ENCODE measurements at regions not wholly inside any gene's neighbourhood (a gene's known extent, or its start where the extent isn't known, plus 50 kb on each side); places are given as distances from the start of the nearest gene placed in this dataset.

DNA sequence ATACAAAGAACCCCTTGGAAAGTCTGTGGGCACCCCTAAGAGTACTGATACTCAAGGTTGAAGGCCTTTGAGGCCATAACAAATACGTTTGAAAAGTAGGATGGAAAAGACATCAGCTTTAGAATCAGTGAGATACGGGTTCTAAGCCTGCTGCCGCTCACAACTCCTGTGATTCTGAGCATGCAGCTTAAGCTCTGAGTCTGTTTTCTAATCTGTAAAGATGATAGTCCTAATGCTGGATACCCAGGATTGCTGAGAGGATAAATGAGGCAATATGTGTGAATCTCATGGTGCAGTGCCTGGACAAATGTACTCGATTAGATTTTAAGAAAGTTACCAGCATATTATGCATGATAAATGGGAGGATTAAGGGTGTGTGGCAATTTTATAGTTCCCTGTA lies 321.0 kb upstream of the HSF2 start:
- FAIRE-seq, result no peak
- no peak for DNase-seq (ENCODE audit: insufficient read length, low spot score)

DNA sequence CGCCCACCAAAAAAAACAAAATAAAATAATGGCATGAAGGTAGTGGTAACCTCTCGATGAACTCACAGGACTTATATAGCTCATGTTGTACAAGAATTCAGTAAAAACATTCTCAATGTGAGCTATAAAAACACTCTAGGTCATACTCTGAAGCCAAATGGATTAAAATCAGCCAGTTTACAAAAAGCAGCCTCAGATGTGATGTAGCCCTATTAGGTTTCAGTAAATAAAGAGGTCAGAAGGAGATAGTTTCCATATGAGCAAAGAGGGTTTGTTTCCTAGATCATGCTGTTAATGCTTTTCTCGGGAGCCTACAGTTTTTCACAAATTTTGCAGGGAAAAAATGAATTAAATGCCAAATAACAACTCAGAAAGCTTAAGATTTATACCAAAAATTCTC lies 319.5 kb upstream of the HSF2 start:
- DNase-seq (ENCODE audit: insufficient read length, low spot score), result no peak
- no peak for FAIRE-seq

DNA sequence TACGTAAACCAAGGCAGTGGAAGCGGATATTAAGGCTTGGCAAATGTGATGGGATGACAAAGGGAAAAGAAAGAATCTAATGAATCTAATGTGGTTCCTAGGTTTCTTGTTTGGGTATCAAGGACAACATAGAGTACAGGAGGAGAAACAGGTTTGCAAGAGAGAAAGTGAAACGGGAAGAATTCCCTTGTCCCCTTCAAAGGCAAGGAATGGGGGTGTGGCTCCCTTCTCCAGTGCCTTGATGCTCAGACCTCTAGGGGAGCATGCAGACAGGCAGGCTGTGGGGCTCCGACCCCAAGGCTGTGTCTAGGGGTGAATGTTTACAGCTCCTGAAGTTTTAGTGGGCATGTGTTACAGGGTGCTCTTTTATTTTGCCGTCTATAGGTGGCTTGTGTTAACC lies 317.5 kb upstream of the HSF2 start:
- FAIRE-seq (no peak), DNase-seq (ENCODE audit: insufficient read length, low spot score) (no peak)

DNA sequence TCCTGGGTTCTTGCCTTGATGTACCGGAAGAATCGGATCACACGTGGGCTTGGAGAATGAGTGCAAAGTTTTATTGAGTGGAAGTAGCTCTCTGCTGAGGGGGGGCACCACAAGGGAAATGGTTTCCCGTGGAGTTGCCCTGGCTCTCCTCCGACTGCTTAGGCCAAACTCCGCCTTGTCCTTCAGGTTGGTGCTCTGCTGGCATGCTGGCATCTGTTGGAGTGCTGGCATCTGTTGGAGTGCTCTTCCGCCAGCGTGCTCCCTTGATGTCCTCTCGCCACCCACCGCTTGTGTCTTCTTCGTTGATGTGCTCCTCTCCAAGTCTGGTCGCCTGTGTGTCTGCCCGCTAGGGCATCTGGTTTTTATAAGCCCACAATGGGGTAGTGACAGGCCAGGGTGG lies 317.1 kb upstream of the HSF2 start:
- no peak for FAIRE-seq
- DNase-seq (ENCODE audit: insufficient read length, low spot score), result no peak

DNA sequence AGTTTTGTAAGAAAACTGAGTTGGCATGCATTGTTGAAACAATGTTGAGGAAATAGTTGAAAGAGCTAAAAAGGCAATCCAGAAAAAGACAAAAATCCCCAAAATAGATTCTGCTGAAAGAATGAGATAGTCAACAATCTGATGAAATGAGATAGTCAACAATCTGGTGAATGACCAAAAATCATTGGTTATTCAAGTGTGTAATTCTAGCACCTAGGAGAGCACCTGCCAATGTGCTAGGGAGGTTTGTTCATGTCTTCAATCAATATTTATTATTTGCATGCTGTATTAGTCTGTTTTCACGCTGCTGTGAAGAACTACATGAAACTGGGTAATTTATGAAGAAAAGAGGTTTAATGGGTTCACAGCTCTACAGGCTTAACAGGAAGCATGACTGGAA lies 307.1 kb upstream of the HSF2 start:
- DNase-seq (ENCODE audit: insufficient read length, low spot score), result no peak
- no peak for FAIRE-seq

DNA sequence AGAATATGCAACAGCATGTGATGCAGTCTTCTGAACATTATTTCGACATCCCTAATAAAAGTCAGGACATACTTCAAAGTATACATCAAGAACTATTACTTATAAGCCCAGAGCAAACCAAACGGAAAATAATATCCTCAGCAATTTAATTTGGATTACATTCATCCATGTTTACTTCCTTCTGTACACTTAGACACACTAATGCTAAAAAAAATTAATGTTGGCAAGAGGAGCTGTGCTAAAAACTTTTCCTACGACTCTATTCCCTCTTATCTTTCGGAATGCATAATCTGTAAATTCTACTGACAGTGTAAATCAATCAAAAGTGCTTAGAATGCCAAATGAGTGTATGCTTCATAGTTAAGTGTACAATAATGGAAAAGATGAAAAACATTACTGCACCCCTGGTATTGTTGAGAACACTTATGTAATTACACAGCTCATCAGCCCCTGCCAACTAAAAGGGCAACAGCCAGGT lies 301.2 kb upstream of the HSF2 start:
- no peak for FAIRE-seq
- no peak for DNase-seq (ENCODE audit: insufficient read length, low spot score)

DNA sequence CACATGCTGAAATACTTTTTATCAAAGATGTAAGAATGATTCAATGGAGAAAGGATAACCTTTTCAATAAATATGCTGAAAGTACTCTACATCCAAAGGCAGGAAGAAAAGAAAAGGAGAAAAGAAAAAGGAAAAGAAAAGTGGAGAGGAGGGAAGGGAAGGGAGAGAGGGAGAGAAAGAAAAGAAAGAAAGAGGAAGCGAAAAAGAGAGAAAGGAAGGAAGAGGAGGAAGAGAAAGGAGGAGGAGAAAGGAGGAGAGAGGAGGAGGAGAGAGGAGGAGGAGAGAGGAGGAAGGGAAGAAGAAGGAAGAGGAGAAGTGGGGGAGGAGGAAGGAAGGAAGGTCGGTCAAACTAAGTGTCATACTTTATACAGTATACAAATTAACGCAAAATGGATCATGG lies 297.4 kb upstream of the HSF2 start:
- DNase-seq (ENCODE audit: insufficient read length, low spot score) (no peak), FAIRE-seq (no peak)

DNA sequence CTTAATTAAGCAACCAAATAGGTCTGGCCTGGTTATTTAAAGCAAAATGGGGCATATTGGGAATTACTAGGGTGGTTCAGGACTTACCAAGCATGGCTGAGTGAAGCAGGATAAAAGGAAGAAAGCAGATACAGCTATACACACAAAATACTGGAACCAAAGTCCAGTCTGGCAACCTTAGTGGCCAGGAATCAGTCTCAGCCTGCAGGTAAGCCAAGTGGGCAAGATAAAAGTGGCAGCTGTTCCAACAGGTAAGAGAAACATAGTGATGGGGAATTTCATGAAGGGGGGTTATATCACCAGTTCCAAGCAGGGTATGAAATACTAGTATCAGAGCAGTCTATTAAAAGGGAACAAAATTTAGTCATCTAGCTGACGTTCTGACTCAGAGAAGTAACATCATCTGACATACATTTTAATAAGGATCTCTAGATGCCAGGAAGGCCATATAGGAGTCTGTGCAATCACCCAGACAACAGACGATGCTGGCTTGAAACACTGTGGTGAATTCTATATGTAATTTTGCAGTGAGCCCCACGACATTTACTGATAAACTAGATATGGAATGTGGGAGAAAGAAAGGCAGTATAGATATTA lies 292.1 kb upstream of the HSF2 start:
- FAIRE-seq, result no peak
- no peak for DNase-seq (ENCODE audit: insufficient read length, low spot score)

- FAIRE-seq, result no peak
- DNase-seq (ENCODE audit: insufficient read length, low spot score), result no peak
Measured at GRCh38 chr6:122109075-122109474, 290.4 kb upstream of the HSF2 start.

- FAIRE-seq (no peak), DNase-seq (ENCODE audit: insufficient read length, low spot score) (no peak)
Measured at GRCh38 chr6:122114717-122115116, 284.7 kb upstream of the HSF2 start.

- DNase-seq (ENCODE audit: insufficient read length, low spot score) (no peak), FAIRE-seq (no peak)
Measured at GRCh38 chr6:122116119-122116834, 283.2 kb upstream of the HSF2 start.

- no peak for FAIRE-seq
- DNase-seq (ENCODE audit: insufficient read length, low spot score), result no peak
Measured at GRCh38 chr6:122116835-122117627, 282.4 kb upstream of the HSF2 start.

DNA sequence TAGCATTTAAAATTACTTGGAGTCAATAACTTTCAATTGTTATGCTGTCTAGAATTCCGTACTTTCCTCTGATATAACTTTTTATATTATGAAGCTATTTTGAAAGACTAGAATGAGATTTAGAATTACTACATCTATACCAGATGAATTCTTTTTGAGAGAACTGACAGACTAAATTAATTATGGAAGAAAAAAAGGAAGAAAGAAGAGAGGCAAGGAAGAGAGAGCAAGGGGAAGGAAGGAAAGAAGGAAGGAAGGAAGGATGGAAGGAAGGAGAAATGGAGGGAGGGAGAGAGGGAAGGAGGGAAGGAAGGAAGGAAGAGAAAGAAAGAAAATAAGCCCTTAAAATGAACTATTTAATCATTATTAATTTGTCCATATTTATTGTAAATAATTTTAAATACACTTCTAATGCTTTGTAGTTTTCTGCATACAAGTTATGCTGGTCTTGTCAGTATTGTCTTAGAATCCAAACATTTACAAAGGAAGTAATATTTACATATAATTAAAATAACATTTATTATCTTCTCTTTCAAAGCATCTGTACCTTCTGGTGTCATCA lies 280.4 kb upstream of the HSF2 start:
- no peak for FAIRE-seq

DNA sequence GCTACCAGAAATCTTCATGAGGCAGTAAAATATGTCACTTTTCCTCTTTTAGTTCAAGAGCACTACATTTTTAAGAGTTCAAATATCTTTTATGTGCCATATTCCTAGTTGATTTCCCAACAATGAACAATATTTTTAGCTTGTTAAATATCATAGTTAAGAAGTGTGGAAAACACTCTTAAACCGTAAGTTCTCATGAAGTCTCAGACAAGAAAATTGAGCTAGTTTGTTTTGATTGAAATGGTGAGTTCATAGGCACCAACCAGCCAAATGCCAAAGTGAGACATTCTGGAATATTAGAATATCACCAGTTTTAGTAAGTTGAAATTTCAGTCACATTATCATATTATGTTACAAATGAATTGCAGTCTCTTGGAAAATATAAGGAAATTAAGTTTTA lies 277.2 kb upstream of the HSF2 start:
- FAIRE-seq (no peak), DNase-seq (ENCODE audit: insufficient read length, low spot score) (no peak)

More for the DNA sequence above, 280.4 kb upstream of the HSF2 start:
- DNase-seq (ENCODE audit: insufficient read length, low spot score), result no peak

DNA sequence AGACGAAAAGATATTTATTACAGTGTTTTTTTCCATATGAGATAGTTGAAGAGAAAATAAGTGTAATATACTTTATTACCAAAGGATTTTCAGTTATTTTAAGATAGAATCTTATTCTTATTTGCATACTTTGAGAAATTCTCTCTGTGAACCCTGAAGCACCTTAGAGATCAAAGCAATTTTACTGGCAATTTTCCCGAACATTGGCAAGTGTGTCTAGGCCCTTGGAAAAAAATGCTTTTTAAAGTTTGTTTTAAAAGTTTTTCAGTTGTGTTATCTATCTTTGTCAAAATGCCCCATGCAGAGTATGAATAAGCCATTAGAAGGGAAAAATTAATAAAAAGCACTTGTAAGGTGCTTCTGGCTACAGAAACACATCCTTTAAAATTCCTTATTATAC lies 276.8 kb upstream of the HSF2 start:
- FAIRE-seq (no peak), DNase-seq (ENCODE audit: insufficient read length, low spot score) (no peak)

DNA sequence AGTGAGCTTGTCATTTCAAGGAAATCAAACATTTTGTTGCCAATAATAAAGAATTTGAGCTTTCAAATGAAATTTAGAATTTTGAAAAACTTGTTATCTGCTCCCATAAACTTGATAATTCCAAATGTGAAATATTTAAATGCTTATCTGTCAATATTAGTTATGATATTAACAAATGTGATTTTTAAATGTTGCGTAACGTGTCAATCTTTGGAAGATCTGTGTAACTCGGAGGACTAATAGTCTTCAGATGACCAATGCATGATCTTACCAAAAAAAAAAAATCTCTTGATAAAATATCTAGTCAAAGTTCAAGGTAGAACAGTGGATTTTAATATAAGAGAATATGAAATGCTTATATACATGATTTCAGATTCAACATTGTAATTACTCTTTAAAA lies 274.5 kb upstream of the HSF2 start:
- FAIRE-seq (no peak), DNase-seq (ENCODE audit: insufficient read length, low spot score) (no peak)

GRCh38 chr6:122126894-122127293 lies 272.6 kb upstream of the HSF2 start:
- DNase-seq (ENCODE audit: insufficient read length, low spot score), result no peak
- FAIRE-seq, result no peak

DNA sequence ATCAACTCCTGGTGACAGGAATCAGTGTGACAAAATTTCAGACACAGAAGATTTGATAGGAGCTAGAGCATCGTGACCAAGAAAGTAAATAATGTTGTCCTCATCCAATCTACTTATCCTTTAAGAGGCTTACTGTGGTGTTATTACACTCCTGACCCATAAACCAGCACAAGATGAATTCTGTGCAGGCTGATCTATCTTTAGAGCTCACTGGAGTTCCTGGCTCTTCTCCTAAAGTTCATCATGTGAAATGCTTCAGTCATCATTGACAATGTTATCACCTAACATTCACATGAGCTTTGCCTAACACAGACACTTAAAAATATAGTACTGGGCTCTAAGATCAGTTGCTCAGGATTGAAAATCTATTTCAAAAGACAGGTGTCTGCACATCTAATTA lies 271.0 kb upstream of the HSF2 start:
- FAIRE-seq (no peak), DNase-seq (ENCODE audit: insufficient read length, low spot score) (no peak)

GRCh38 chr6:122129313-122130025 lies 270.0 kb upstream of the HSF2 start:
- no peak for FAIRE-seq
- DNase-seq (ENCODE audit: insufficient read length, low spot score), result no peak

- DNase-seq (ENCODE audit: insufficient read length, low spot score), result no peak
- no peak for FAIRE-seq
Measured at GRCh38 chr6:122130026-122130348, 269.5 kb upstream of the HSF2 start.

DNA sequence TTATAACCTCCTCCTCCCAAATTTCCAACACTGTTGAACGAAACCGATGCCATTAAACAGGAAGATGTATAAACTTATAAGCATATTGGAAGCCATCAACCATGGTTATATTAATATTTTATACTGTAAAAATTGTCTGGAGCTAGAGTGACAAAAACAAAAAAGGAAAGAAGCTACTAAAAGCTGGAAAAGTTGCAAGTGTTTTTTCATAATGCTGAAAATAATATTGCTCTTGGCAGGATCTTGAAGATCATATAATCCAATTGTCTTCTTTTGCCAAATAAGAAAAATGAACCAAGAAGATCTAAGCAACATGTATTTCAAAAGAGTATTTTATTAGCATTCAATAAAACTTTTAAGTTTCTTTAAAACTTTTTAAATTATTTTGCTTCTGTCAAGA lies 268.9 kb upstream of the HSF2 start:
- DNase-seq (ENCODE audit: insufficient read length, low spot score) (no peak), FAIRE-seq (no peak)
